CD4-positive, alpha-beta T cell treated with Interferon alpha-2 for 1 hour (primary cell): ENCODE measurements at regions not wholly inside any gene's neighbourhood (a gene's known extent, or its start where the extent isn't known, plus 50 kb on each side); places are given as distances from the start of the nearest gene placed in this dataset.

Source experiments
- DNase-seq, 2 donors: peaks; one replicate each; pipeline ENCODE4 v3.0.0-alpha.2; 2020 to 2022

- no peak for DNase-seq
Measured at GRCh38 chr5:22970956-22971618, 117.9 kb upstream of the CDH12 start.

GRCh38 chr5:22970491-22970890 is 117.3 kb upstream of the CDH12 start:
- no peak for DNase-seq

- DNase-seq: no peak
Measured at GRCh38 chr5:22968386-22968785, 115.2 kb upstream of the CDH12 start.

GRCh38 chr5:22965960-22966359 is 112.8 kb upstream of the CDH12 start:
- no peak for DNase-seq

GRCh38 chr5:22964632-22965031 is 111.5 kb upstream of the CDH12 start:
- DNase-seq: no peak

GRCh38 chr5:22958462-22959262 is 105.5 kb upstream of the CDH12 start:
- no peak for DNase-seq

- no peak for DNase-seq
Measured at GRCh38 chr5:22947921-22948320, 94.8 kb upstream of the CDH12 start.

GRCh38 chr5:22938362-22938761 is 85.2 kb upstream of the CDH12 start:
- no peak for DNase-seq

- no peak for DNase-seq
Measured at GRCh38 chr5:22928821-22929482, 75.8 kb upstream of the CDH12 start.

DNA sequence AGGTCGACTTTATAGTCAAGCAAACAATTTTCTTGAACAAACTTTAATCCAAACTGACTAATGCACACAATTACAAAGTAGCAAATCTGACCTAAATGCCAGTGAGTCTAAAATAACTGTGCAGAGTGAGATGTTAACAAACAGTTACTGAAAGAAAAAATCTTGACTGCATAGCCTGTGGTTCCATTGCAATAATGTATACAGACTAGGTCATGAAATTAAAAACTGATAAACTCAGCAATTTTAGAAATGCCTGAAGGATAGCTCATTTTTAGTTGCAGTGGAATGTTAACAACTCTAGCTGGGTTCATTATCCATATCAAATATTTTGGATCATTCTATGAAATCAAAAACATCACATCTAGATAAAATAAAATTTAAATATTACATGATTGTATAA is 73.4 kb upstream of the CDH12 start:
- DNase-seq: no peak

DNA sequence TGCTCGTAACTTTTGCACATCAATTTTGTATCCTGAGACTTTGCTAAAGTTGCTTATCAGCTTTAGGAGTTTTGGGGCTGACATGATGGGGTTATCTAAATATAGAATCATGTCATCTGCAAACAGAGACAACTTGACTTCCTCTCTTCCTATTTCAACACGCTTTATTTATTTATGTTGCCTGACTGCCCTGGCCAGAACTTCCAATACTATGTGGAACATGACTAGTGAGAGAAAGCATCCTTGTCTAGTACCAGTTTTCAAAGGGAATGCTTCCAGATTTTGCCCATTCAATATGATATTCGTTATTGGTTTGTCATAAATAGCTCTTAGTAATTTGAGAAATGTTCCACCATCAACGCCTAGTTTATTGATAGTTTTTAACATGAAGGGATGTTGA is 65.4 kb upstream of the CDH12 start:
- DNase-seq: no peak

GRCh38 chr5:22916393-22916792 is 63.2 kb upstream of the CDH12 start:
- no peak for DNase-seq

DNA sequence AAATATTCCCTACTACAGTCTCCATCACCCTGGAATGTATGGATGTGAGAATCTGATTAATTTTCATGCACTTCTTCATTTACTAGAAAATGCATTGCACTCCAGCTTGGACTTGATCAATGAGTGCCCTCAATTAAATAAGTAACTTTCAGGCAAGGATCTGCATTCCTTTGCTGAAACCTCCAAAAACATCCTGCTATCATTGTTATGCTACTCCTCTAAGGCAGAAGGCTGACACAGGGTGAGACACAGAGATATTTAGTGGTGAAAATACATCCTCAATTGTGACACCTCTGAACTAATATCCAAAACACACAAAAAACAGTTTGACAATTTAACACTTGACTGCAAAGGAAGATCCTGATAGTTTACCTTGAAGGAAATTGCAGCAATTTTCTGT is 57.9 kb upstream of the CDH12 start:
- no peak for DNase-seq

- DNase-seq: no peak
Measured at GRCh38 chr5:22910523-22910922, 57.4 kb upstream of the CDH12 start.

DNA sequence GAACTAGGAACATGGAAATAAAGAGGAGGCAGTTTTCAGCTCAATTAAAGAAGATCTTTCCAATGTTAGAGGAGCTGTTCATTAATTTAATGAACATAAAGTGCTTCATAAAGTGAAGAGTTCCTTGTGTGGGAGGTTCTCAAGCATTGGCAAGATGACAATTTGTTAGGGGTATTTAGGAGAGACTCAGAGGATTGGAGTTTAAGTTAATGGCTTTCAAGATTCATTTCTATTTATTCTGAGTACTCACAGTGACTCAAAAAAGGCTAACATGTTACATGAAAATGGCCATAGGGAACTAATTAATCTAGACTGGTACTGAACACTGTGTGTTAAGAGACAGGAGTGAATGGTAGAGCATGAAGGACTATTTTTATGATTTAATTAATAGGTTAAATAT is 55.4 kb upstream of the CDH12 start:
- no peak for DNase-seq

GRCh38 chr5:22908129-22908528 is 55.0 kb upstream of the CDH12 start:
- no peak for DNase-seq
